OCI-LY1 (cell line): ENCODE measurements at regions not wholly inside any gene's neighbourhood (a gene's known extent, or its start where the extent isn't known, plus 50 kb on each side); places are given as distances from the start of the nearest gene placed in this dataset.

Source experiments
- H2AFZ ChIP-seq: fragments of 200-600 bp; sonication (generic), shearing (Covaris generic); 2 replicates; pipeline ENCODE4 v1.6.0; 2014; ENCODE audit warnings: antibody characterized with exemption, mild to moderate bottlenecking, low read length
- H3F3A ChIP-seq: fragments of 200-600 bp; sonication (generic), shearing (Covaris generic); 2 replicates; pipeline ENCODE4 v1.6.0; 2014; ENCODE audit warnings: mild to moderate bottlenecking, antibody characterized with exemption, low read length, moderate library complexity; ENCODE audit not compliant: insufficient read depth
- H3K27ac ChIP-seq: fragments of 200-600 bp; sonication (generic); 2 replicates; pipeline ENCODE4 v1.5.1; 2014; ENCODE audit warnings: low read length, mixed run types, mild to moderate bottlenecking, low read depth; ENCODE audit not compliant: poor library complexity, severe bottlenecking
- H3K27me3 ChIP-seq: fragments of 200-600 bp; sonication (generic); 2 replicates; pipeline ENCODE4 v1.6.0; 2014; ENCODE audit warnings: antibody characterized with exemption, mild to moderate bottlenecking, low read length, moderate library complexity; ENCODE audit not compliant: insufficient read depth
- H3K36me3 ChIP-seq: fragments of 200-600 bp; sonication (generic); 2 replicates; pipeline ENCODE4 v1.6.1; 2014; ENCODE audit warnings: mild to moderate bottlenecking, antibody characterized with exemption, low read length, moderate library complexity, mixed read lengths; ENCODE audit not compliant: insufficient read depth
- H3K4me1 ChIP-seq: fragments of 200-600 bp; sonication (generic); 2 replicates; pipeline ENCODE4 v1.5.1; 2014; ENCODE audit warnings: mild to moderate bottlenecking, low read length, moderate library complexity; ENCODE audit not compliant: insufficient read depth, severe bottlenecking
- H3K4me2 ChIP-seq: fragments of 200-600 bp; sonication (generic), shearing (Covaris generic); 2 replicates; pipeline ENCODE4 v1.6.1; 2014; ENCODE audit warnings: low read length
- H3K4me3 ChIP-seq: fragments of 200-600 bp; sonication (generic); 2 replicates; pipeline ENCODE4 v1.5.1; 2014; ENCODE audit warnings: low read length, low read depth, mild to moderate bottlenecking, mixed read lengths; ENCODE audit not compliant: poor library complexity, severe bottlenecking
- H3K79me2 ChIP-seq: fragments of 200-600 bp; shearing (Covaris generic); 2 replicates; pipeline ENCODE4 v1.6.1; 2016; ENCODE audit warnings: mixed run types, low read length, mixed read lengths; ENCODE audit not compliant: insufficient read depth
- H3K9ac ChIP-seq: fragments of 200-600 bp; sonication (generic), shearing (Covaris generic); 2 replicates; pipeline ENCODE4 v1.6.1; 2014; ENCODE audit warnings: mild to moderate bottlenecking, low read length, mixed read lengths
- H3K9me2 ChIP-seq: fragments of 200-600 bp; sonication (generic), shearing (Covaris generic); 2 replicates; pipeline ENCODE4 v1.6.1; 2014; ENCODE audit warnings: low read depth, mild to moderate bottlenecking, low read length, mixed read lengths
- H3K9me3 ChIP-seq: fragments of 200-600 bp; shearing (Covaris generic); 2 replicates; pipeline ENCODE4 v1.6.1; 2014; ENCODE audit warnings: low read length, mixed read lengths
- H4K20me1 ChIP-seq: fragments of 200-600 bp; sonication (generic), shearing (Covaris generic); 2 replicates; pipeline ENCODE4 v1.6.0; 2016; ENCODE audit warnings: mild to moderate bottlenecking, low read length; ENCODE audit not compliant: insufficient read depth
- EZH2 ChIP-seq: fragments of 200-600 bp; sonication (generic), shearing (Covaris generic); IDR thresholded peaks from 2 replicates; pipeline ENCODE4 v1.8.0; 2017; ENCODE audit warnings: borderline replicate concordance, mixed run types, mild to moderate bottlenecking, antibody characterized with exemption, low read length, moderate library complexity, mixed read lengths
- TF ChIP-seq, protein P1 (sequence below): fragments of 200-600 bp; sonication (generic), shearing (Covaris generic); IDR thresholded peaks from 2 replicates; pipeline ENCODE4 v1.5.1; 2017; ENCODE audit warnings: mild to moderate bottlenecking, antibody characterized with exemption, low read length, moderate library complexity, mixed read lengths

DNA sequence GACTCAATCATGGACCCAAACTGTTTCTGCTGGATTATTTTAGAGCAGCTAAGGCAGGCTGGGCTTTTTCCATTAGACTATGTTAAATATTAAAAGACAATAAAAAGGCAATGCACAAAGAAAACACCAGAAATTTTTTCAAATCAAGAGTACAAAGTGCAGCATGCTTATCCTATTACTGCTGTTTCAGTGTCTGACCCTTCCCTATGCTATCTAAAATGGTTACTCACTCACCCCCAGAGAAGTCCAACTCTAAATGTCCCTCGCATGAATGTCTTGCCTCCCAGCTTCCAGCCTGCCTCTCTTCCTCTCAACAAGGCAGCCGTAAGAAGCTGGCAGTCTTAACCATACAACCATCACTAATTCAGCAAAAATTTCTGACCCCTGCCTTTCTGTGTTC, 108.7 kb upstream of the SYT6 start:
- H3K79me2 ChIP-seq = no peaks in the 10 kb centered on the region
- H3K9ac ChIP-seq = no peak overlapping the region
- H3K9me3 ChIP-seq = no peaks in the 10 kb centered on the region
- no peak overlapping the region for H3K4me2 ChIP-seq
- no peaks in the 10 kb centered on the region for H4K20me1 ChIP-seq
- H3K27me3 ChIP-seq = 0 out of 2 replicates have a peak, but pooled peaks cover 3% of the 10 kb centered on the region
- H3F3A ChIP-seq = no peaks in the 10 kb centered on the region
- H2AFZ ChIP-seq = no peak overlapping the region
- no peaks in the 10 kb centered on the region for H3K4me1 ChIP-seq
- H3K27ac ChIP-seq = no peak overlapping the region
- H3K4me3 ChIP-seq = no peak overlapping the region
- TF ChIP-seq, protein P1, sequence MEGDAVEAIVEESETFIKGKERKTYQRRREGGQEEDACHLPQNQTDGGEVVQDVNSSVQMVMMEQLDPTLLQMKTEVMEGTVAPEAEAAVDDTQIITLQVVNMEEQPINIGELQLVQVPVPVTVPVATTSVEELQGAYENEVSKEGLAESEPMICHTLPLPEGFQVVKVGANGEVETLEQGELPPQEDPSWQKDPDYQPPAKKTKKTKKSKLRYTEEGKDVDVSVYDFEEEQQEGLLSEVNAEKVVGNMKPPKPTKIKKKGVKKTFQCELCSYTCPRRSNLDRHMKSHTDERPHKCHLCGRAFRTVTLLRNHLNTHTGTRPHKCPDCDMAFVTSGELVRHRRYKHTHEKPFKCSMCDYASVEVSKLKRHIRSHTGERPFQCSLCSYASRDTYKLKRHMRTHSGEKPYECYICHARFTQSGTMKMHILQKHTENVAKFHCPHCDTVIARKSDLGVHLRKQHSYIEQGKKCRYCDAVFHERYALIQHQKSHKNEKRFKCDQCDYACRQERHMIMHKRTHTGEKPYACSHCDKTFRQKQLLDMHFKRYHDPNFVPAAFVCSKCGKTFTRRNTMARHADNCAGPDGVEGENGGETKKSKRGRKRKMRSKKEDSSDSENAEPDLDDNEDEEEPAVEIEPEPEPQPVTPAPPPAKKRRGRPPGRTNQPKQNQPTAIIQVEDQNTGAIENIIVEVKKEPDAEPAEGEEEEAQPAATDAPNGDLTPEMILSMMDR = no peak
- TF ChIP-seq EZH2 = no peak
- H3K36me3 ChIP-seq = no peaks in the 10 kb centered on the region
- no peaks in the 10 kb centered on the region for H3K9me2 ChIP-seq

DNA sequence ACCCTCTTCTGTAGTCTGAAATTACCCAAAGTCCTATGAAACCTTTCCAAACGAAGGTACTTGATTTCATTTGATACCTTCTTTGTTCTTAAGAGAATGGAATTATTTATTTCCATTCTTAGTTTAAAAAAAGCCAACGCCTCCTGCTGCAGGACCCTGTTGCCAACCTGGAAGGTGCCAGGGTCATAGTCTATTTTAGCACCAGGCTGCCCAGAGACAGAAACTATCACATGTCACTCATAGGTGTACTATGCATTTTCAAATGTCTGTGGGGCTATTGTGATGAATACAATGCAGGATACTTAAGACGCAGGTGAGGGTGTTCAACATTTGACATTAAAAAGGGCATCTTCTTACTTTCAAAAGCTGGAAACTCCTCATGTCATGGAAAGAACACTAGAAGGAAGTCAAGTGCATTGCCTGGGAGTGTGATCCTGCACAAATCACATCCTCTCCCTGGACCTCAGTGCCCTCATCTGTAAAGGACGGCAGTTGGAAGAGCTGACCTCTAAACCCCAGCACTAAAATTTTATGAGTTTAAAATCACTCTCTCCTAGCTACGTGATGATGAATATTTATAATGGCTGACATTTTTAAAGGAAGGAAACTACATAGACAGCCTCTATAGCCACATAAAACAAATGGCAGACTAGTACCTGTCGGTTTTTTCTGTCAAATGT, 107.3 kb upstream of the SYT6 start:
- no peak overlapping the region for H3K27ac ChIP-seq
- TF ChIP-seq, protein P1 = no peak
- TF ChIP-seq EZH2 = no peak
- no peaks in the 10 kb centered on the region for H3K79me2 ChIP-seq
- no peaks in the 10 kb centered on the region for H3F3A ChIP-seq
- no peaks in the 10 kb centered on the region for H3K9me3 ChIP-seq
- H3K27me3 ChIP-seq = 0 out of 2 replicates have a peak, but pooled peaks cover 3% of the 10 kb centered on the region
- H4K20me1 ChIP-seq = no peaks in the 10 kb centered on the region
- H3K4me2 ChIP-seq = no peak overlapping the region
- no peaks in the 10 kb centered on the region for H3K9me2 ChIP-seq
- no peaks in the 10 kb centered on the region for H3K36me3 ChIP-seq
- H3K4me1 ChIP-seq = no peaks in the 10 kb centered on the region
- H2AFZ ChIP-seq = no peak overlapping the region
- H3K9ac ChIP-seq = no peak overlapping the region
- no peak overlapping the region for H3K4me3 ChIP-seq

DNA sequence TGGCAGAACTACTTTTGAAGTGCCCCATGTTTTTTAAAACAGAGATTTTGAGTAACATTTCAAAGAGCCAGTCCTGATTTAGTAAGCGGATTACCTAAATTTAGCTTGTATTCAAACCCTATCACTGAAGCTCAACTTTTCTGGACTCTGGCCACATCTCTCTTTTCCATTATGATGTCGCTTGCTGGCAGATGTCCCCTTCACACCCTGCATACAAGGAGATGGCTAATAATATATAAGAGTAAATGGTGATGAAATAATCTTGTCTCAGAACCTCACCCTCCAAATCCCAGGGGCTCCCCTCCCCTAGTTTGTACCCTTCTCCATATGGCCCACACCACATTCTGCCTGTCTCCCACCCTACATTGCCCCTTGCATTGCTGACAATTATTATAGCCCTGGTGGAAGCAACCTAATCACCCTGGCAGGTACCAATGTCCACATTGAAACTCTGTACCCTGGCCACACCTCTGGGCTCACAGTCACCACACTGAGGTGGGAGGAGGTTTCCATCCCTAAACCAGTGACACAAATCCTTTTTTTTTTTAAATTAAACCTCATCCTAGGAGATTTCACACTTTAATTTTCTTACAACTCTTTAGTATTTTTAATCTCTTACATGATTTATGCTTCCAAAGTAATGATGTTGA, 106.0 kb upstream of the SYT6 start:
- H3K79me2 ChIP-seq = no peaks in the 10 kb centered on the region
- no peak overlapping the region for H3K4me2 ChIP-seq
- H4K20me1 ChIP-seq = no peaks in the 10 kb centered on the region
- H3K4me3 ChIP-seq = no peak overlapping the region
- no peak overlapping the region for H3K27ac ChIP-seq
- no peak overlapping the region for H2AFZ ChIP-seq
- TF ChIP-seq, protein P1 = no peak
- no peak for TF ChIP-seq EZH2
- no peaks in the 10 kb centered on the region for H3K9me3 ChIP-seq
- no peak overlapping the region for H3K9ac ChIP-seq
- no peaks in the 10 kb centered on the region for H3K9me2 ChIP-seq
- no peaks in the 10 kb centered on the region for H3K4me1 ChIP-seq
- H3K27me3 ChIP-seq = 0 out of 2 replicates have a peak, but pooled peaks cover 3% of the 10 kb centered on the region
- H3F3A ChIP-seq = no peaks in the 10 kb centered on the region
- no peaks in the 10 kb centered on the region for H3K36me3 ChIP-seq
